ENCODE measurements at regions not wholly inside any gene's neighbourhood (a gene's known extent, or its start where the extent isn't known, plus 50 kb on each side); places are given as distances from the start of the nearest gene placed in this dataset.

DNA sequence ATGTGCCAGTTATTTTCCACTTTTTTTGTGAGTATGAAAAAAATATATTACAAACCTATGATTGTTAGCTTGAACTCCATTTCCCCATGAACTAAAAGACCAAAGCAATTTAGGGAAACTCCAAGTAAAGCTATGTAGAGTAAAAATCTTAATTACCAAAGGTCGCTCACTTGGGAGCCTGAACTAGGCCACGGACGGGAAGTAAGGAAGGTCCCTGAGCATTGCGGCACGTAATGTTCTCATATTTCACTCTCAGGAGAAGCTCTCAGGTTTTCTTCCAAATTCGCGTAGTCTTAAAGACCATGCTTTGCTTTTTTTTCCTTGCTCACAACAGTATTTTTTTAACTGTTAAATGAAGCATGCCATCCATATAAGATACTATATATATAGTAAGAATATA lies 215.3 kb upstream of the RARB start:
- Histone ChIP-seq H4K91ac (replicated peaks; ENCODE audit: insufficient read length, low read length) (no peak overlapping the region), H3K23ac (ENCODE audit: insufficient read length) (no peak overlapping the region)
- no peak for DNase-seq (ENCODE audit: low read depth in 1 of 2, low spot score in 2 of 2)

More for the DNA sequence above, 215.3 kb upstream of the RARB start:
- no peak for FAIRE-seq
- Histone ChIP-seq H3K4me1 (replicated peaks in 1 of 4; ENCODE audit: control insufficient read depth in 3 of 4, insufficient read depth in 4 of 4, low read length in 3 of 4) (no peaks in the 10 kb centered on the region; a peak in 1 of 7 replicates), H3K56ac (replicated peaks; ENCODE audit: insufficient read length, low read depth, low read length) (no peak overlapping the region), H3K4me3 (ENCODE audit: extremely low read depth in 1 of 4, insufficient read depth in 2 of 4, low read depth in 3 of 4, low read length in 4 of 4) (no peak overlapping the region), H3K18ac (ENCODE audit: extremely low read depth, low read length) (no peak overlapping the region), H4K5ac (ENCODE audit: insufficient read length, low read depth, low read length) (no peak overlapping the region), H3K9ac (replicated peaks in 1 of 4; ENCODE audit: extremely low read depth in 1 of 4, low read depth in 3 of 4, low read length in 3 of 4) (no peak overlapping the region), H3K4ac (replicated peaks; ENCODE audit: insufficient read length, low read depth, low read length) (no peak overlapping the region), H3K4me2 (ENCODE audit: insufficient read depth in 1 of 2, low read depth in 2 of 2, low read length in 2 of 2) (no peak overlapping the region), H3K14ac (ENCODE audit: insufficient read length) (no peak overlapping the region), H2BK20ac (ENCODE audit: low read length) (no peak overlapping the region), H2BK12ac (ENCODE audit: low read depth, low read length) (no peak overlapping the region), H3K36me3 (ENCODE audit: control insufficient read depth in 2 of 4, insufficient read depth in 4 of 4, low read length in 3 of 4) (no peaks in the 10 kb centered on the region), H2AK5ac (ENCODE audit: low read depth, low read length) (no peak overlapping the region), H3K9me3 (ENCODE audit: insufficient read depth in 2 of 2, low read depth in 1 of 2, low read length in 1 of 2) (no peaks in the 10 kb centered on the region), H3K27ac (ENCODE audit: low read depth, low read length) (no peak overlapping the region), H2AFZ (ENCODE audit: low read length) (no peak overlapping the region), H3K23me2 (ENCODE audit: low read depth, low read length) (no peaks in the 10 kb centered on the region), H4K20me1 (replicated peaks in 1 of 2; ENCODE audit: control insufficient read depth in 1 of 2, insufficient read depth in 2 of 2, low read length in 2 of 2) (no peaks in the 10 kb centered on the region), H4K8ac (ENCODE audit: extremely low read depth, insufficient read depth, low read length) (no peak overlapping the region), H3K27me3 (replicated peaks in 1 of 4; ENCODE audit: control insufficient read depth in 3 of 4, extremely low read depth in 1 of 4, insufficient read depth in 3 of 4, low read length in 3 of 4) (no peaks in the 10 kb centered on the region), H3K79me1 (ENCODE audit: low read depth, low read length) (no peaks in the 10 kb centered on the region), H2BK120ac (replicated peaks; ENCODE audit: low read depth, low read length) (no peak overlapping the region), H2BK5ac (ENCODE audit: low read depth, low read length) (no peak overlapping the region), H2BK15ac (ENCODE audit: low read length) (no peak overlapping the region), H3K79me2 (ENCODE audit: control insufficient read depth in 1 of 2, insufficient read depth in 2 of 2, low read length in 2 of 2) (no peaks in the 10 kb centered on the region)
- POLR2A ChIA-PET (ENCODE audit: partially characterized antibody), result no interaction called here
- TF ChIP-seq HDAC6 (IDR thresholded peaks at IDR 0.05; ENCODE audit: low read depth, low read length) (no peak), TBP (IDR thresholded peaks at IDR 0.05; ENCODE audit: low read depth, low read length) (no peak), BCL11A (IDR thresholded peaks at IDR 0.05; ENCODE audit: low read depth in 2 of 2, low read length in 2 of 2) (no peak), CBX5 (IDR thresholded peaks at IDR 0.05; ENCODE audit: low read depth, low read length) (no peak), SIN3A (conservative IDR thresholded peaks at IDR 0.05 in 1 of 2, IDR thresholded peaks at IDR 0.05 in 1 of 2; ENCODE audit: low read depth in 1 of 2, low read length in 2 of 2) (no peak), EGR1 (IDR thresholded peaks at IDR 0.05; ENCODE audit: borderline replicate concordance, low read depth, low read length) (no peak), KDM4A (IDR thresholded peaks at IDR 0.05; ENCODE audit: low read depth, low read length, severe bottlenecking) (no peak)
- WGBS, 2 experiments (ENCODE audit: extremely low coverage in 1 of 2, insufficient coverage in 1 of 2, insufficient read length in 1 of 2, insufficient replicate concordance in 2 of 2, low coverage in 1 of 2, low lambda C conversion rate in 2 of 2, missing lambda C conversion rate in 1 of 2), result 71% methylated on average over 7 of the region's 7 CpGs; no CpG with 5 or more reads in 1 of the 2 experiments
- CTCF ChIA-PET (ENCODE audit: partially characterized antibody), result interaction anchor here (0.8 to 1.1 kb wide), 2 partner anchors 81 to 381 kb away, joined by 3 read pairs; no protein-coding TSS in a partner anchor

Measured in H1 (cell line).